MM.1S (cell line): ENCODE measurements at regions not wholly inside any gene's neighbourhood (a gene's known extent, or its start where the extent isn't known, plus 50 kb on each side); places are given as distances from the start of the nearest gene placed in this dataset.

Experiments
- DNase-seq: peaks from one replicate; pipeline ENCODE4 v3.0.0-alpha.2; 2015
- H2AFZ ChIP-seq: fragments of 300-600 bp; sonication (generic); 2 replicates; pipeline ENCODE4 v1.6.0; 2016; ENCODE audit warnings: antibody characterized with exemption, low read length
- H3F3A ChIP-seq: fragments of 300-600 bp; sonication (generic); 2 replicates; pipeline ENCODE4 v1.6.1; 2016; ENCODE audit warnings: mild to moderate bottlenecking, antibody characterized with exemption, low read length, moderate library complexity, mixed read lengths; ENCODE audit not compliant: insufficient read depth
- H3K27ac ChIP-seq: fragments of 300-600 bp; sonication (generic); 2 replicates; pipeline ENCODE4 v1.5.1; 2016; ENCODE audit warnings: mild to moderate bottlenecking, low read length
- H3K27me3 ChIP-seq: fragments of 300-600 bp; sonication (generic); replicated peaks from 2 replicates; pipeline ENCODE4 v1.6.0; 2016; ENCODE audit warnings: low read length; ENCODE audit not compliant: insufficient read depth
- H3K36me3 ChIP-seq: fragments of 300-600 bp; sonication (generic); replicated peaks from 2 replicates; pipeline ENCODE4 v1.6.1; 2016; ENCODE audit warnings: mild to moderate bottlenecking, low read length, mixed read lengths; ENCODE audit not compliant: insufficient read depth
- H3K4me1 ChIP-seq: fragments of 300-600 bp; sonication (generic); 2 replicates; pipeline ENCODE4 v1.6.1; 2016; ENCODE audit warnings: low read length, mixed read lengths
- H3K4me2 ChIP-seq: fragments of 300-600 bp; sonication (generic); 2 replicates; pipeline ENCODE4 v1.6.0; 2016; ENCODE audit warnings: low read depth, low read length
- H3K4me3 ChIP-seq: fragments of 300-600 bp; sonication (generic); 2 replicates; pipeline ENCODE4 v1.5.1; 2016; ENCODE audit warnings: low read length, mixed read lengths
- H3K79me2 ChIP-seq: fragments of 300-600 bp; sonication (generic); 2 replicates; pipeline ENCODE4 v1.6.1; 2016; ENCODE audit warnings: mixed run types, low read length, mixed read lengths
- H3K9ac ChIP-seq: fragments of 300-600 bp; sonication (generic); 2 replicates; pipeline ENCODE4 v1.6.1; 2016; ENCODE audit warnings: low read length, mixed read lengths
- H3K9me2 ChIP-seq: fragments of 300-600 bp; sonication (generic); replicated peaks from 2 replicates; pipeline ENCODE4 v1.6.1; 2016; ENCODE audit warnings: mild to moderate bottlenecking, low read length, mixed read lengths; ENCODE audit not compliant: insufficient read depth
- H3K9me3 ChIP-seq: fragments of 300-600 bp; sonication (generic); replicated peaks from 2 replicates; pipeline ENCODE4 v1.6.1; 2016; ENCODE audit warnings: mild to moderate bottlenecking, low read length, mixed read lengths; ENCODE audit not compliant: insufficient read depth
- H4K20me1 ChIP-seq: fragments of 300-600 bp; sonication (generic); 2 replicates; pipeline ENCODE4 v1.6.1; 2016; ENCODE audit warnings: mild to moderate bottlenecking, low read length, moderate library complexity, mixed read lengths; ENCODE audit not compliant: insufficient read depth
- CTCF ChIP-seq: fragments of 300-600 bp; sonication (generic); IDR thresholded peaks from 2 replicates; pipeline ENCODE4 v1.5.1; 2016; ENCODE audit warnings: antibody characterized with exemption, low read length, mixed read lengths
- EZH2 ChIP-seq: fragments of 300-600 bp; sonication (generic); optimal IDR thresholded peaks from 2 replicates; pipeline ENCODE3; 2017; ENCODE audit warnings: low read depth, mild to moderate bottlenecking, antibody characterized with exemption, low read length, mixed read lengths
- EZH2phosphoT487 ChIP-seq: fragments of 300-600 bp; sonication (generic); IDR thresholded peaks from 2 replicates; pipeline ENCODE4 v1.6.1; 2018; ENCODE audit warnings: antibody characterized with exemption, low read length

GRCh38 chr17:69637446-69638156 lies 223.1 kb downstream of the MAP2K6 start:
- no peak overlapping the region for H3K27ac ChIP-seq
- no peaks in the 10 kb centered on the region for H4K20me1 ChIP-seq
- no peaks in the 10 kb centered on the region for H3K9me2 ChIP-seq
- no peaks in the 10 kb centered on the region for H3K4me1 ChIP-seq
- no peaks in the 10 kb centered on the region for H3K36me3 ChIP-seq
- no peak overlapping the region for H3K9ac ChIP-seq
- H3K9me3 ChIP-seq = no peaks in the 10 kb centered on the region
- H3K27me3 ChIP-seq = no peaks in the 10 kb centered on the region
- no peak for TF ChIP-seq EZH2phosphoT487
- no peak for TF ChIP-seq CTCF
- TF ChIP-seq EZH2 = no peak
- H3F3A ChIP-seq = no peaks in the 10 kb centered on the region
- H3K79me2 ChIP-seq = no peaks in the 10 kb centered on the region
- no peak for DNase-seq
- no peak overlapping the region for H3K4me2 ChIP-seq
- H3K4me3 ChIP-seq = no peak overlapping the region
- H2AFZ ChIP-seq = no peak overlapping the region

- Histone ChIP-seq H3K4me1 (no peaks in the 10 kb centered on the region), H3K27me3 (no peaks in the 10 kb centered on the region), H3K9me2 (no peaks in the 10 kb centered on the region), H3K9me3 (no peaks in the 10 kb centered on the region), H3F3A (no peaks in the 10 kb centered on the region), H3K4me2 (no peak overlapping the region), H3K79me2 (no peaks in the 10 kb centered on the region), H3K27ac (no peak overlapping the region), H3K36me3 (no peaks in the 10 kb centered on the region), H3K9ac (no peak overlapping the region), H2AFZ (no peak overlapping the region), H3K4me3 (no peak overlapping the region), H4K20me1 (no peaks in the 10 kb centered on the region)
- no peak for DNase-seq
- TF ChIP-seq EZH2phosphoT487 = no peak
- TF ChIP-seq EZH2 = no peak
- TF ChIP-seq CTCF = no peak
These were observed 224.6 kb downstream of the MAP2K6 start for GRCh38 chr17:69639096-69639495.

GRCh38 chr17:69640073-69640472 lies 225.6 kb downstream of the MAP2K6 start:
- H3K27me3 ChIP-seq = no peaks in the 10 kb centered on the region
- no peaks in the 10 kb centered on the region for H3F3A ChIP-seq

More at GRCh38 chr17:69640073-69640472, 225.6 kb downstream of the MAP2K6 start:
- H3K4me1 ChIP-seq = no peaks in the 10 kb centered on the region
- H3K36me3 ChIP-seq = no peaks in the 10 kb centered on the region
- no peak overlapping the region for H3K9ac ChIP-seq
- H3K9me2 ChIP-seq = no peaks in the 10 kb centered on the region
- no peaks in the 10 kb centered on the region for H4K20me1 ChIP-seq
- no peak overlapping the region for H3K4me3 ChIP-seq
- no peak overlapping the region for H3K4me2 ChIP-seq
- no peaks in the 10 kb centered on the region for H3K79me2 ChIP-seq
- TF ChIP-seq EZH2phosphoT487 = no peak
- TF ChIP-seq CTCF = no peak
- no peak for TF ChIP-seq EZH2
- H2AFZ ChIP-seq = no peak overlapping the region
- no peak for DNase-seq
- H3K9me3 ChIP-seq = no peaks in the 10 kb centered on the region
- no peak overlapping the region for H3K27ac ChIP-seq
